ENCODE measurements at regions not wholly inside any gene's neighbourhood (a gene's known extent, or its start where the extent isn't known, plus 50 kb on each side); places are given as distances from the start of the nearest gene placed in this dataset.

DNA sequence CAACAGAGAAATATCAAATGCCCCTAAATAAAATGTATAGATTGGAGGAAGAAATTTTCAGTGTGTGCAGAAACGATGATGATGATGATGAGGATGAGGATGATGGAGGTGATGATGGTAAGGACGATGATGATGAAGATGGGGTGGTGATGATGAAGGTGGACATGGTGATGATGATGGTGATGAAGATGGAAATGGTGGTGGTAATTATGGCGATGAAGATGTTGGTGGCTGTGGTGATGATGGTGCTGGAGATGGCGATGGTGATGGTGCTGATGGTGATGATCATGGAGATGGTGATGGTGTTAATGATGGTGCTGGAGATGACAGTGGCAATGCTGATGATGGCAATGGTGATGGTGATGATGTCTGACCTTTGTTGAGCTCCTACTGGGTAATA is 141.2 kb downstream of the DHX35 start:
- Histone ChIP-seq H3K27ac (no peak overlapping the region), H3K4me3 (no peak overlapping the region), H3K9me3 (no peaks in the 10 kb centered on the region), H3K4me1 (no peaks in the 10 kb centered on the region), H3K36me3 (no peaks in the 10 kb centered on the region), H3K27me3 (no peaks in the 10 kb centered on the region)
- no peak for DNase-seq (ENCODE audit: extremely low spot score in 2 of 2)
- TF ChIP-seq, protein P1, sequence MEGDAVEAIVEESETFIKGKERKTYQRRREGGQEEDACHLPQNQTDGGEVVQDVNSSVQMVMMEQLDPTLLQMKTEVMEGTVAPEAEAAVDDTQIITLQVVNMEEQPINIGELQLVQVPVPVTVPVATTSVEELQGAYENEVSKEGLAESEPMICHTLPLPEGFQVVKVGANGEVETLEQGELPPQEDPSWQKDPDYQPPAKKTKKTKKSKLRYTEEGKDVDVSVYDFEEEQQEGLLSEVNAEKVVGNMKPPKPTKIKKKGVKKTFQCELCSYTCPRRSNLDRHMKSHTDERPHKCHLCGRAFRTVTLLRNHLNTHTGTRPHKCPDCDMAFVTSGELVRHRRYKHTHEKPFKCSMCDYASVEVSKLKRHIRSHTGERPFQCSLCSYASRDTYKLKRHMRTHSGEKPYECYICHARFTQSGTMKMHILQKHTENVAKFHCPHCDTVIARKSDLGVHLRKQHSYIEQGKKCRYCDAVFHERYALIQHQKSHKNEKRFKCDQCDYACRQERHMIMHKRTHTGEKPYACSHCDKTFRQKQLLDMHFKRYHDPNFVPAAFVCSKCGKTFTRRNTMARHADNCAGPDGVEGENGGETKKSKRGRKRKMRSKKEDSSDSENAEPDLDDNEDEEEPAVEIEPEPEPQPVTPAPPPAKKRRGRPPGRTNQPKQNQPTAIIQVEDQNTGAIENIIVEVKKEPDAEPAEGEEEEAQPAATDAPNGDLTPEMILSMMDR (IDR thresholded peaks at IDR 0.05): no peak
- TF ChIP-seq POLR2A (IDR thresholded peaks at IDR 0.05): no peak
- no peak for TF ChIP-seq POLR2AphosphoS5 (IDR thresholded peaks at IDR 0.05; ENCODE audit: insufficient read depth in 1 of 2, low read depth in 1 of 2)
- intact Hi-C loops (cut with DNase I): no loop called here

DNA sequence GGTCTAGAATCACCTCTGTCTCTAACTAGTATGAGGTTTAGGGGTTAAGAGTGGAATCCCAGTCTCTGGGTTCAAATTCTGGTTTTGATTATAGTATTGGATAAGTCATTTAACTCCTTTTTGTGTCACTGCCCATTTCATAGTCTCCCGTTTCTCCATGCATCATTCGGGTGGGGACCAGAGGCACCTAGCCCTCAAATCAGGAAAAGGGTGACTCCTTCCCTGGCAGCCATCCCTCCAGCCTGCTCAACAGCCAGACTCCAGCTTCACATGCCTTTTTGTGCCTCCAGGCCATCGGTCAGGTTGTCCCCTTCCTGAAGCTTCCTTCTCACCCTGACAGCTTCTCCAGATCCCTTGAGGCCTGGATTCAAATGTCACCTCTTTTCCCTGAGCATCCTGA is 139.8 kb downstream of the DHX35 start:
- no peaks in the 10 kb centered on the region for H3K27me3 ChIP-seq

DNA sequence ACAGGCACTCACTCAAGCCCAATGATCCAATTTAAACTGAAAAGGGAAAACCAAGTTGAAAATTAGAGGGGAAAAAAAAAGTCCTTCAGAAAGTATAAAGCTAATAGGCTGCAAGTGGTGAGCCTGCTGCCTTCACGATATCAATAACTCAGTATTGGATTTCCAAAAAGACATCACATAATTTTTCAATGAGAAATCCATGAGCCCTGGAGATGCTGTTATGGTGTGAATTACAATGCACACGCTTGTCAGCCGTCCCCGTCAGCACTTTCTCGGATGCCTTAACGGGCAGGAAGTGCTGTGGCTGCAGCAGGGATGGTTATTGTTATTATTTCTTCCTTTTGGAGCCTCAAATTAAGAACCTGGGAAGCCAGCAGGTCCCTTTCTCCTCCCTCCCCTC is 138.5 kb downstream of the DHX35 start:
- DNase-seq (ENCODE audit: extremely low spot score in 2 of 2): no peak
- TF ChIP-seq POLR2A (IDR thresholded peaks at IDR 0.05) (no peak), POLR2AphosphoS5 (IDR thresholded peaks at IDR 0.05; ENCODE audit: insufficient read depth in 1 of 2, low read depth in 1 of 2) (no peak)
- TF ChIP-seq, protein P1 (IDR thresholded peaks at IDR 0.05): no peak
- Histone ChIP-seq H3K27me3 (no peaks in the 10 kb centered on the region), H3K4me3 (no peak overlapping the region), H3K9me3 (no peaks in the 10 kb centered on the region), H3K36me3 (no peaks in the 10 kb centered on the region), H3K27ac (no peak overlapping the region), H3K4me1 (no peaks in the 10 kb centered on the region)
- intact Hi-C loops (cut with DNase I): no loop called here

More for the DNA sequence above, 139.8 kb downstream of the DHX35 start:
- no peak for DNase-seq (ENCODE audit: extremely low spot score in 2 of 2)
- intact Hi-C loops (cut with DNase I): no loop called here
- Histone ChIP-seq H3K4me1 (no peaks in the 10 kb centered on the region), H3K27ac (no peak overlapping the region), H3K36me3 (no peaks in the 10 kb centered on the region), H3K4me3 (no peak overlapping the region), H3K9me3 (no peaks in the 10 kb centered on the region)
- TF ChIP-seq, protein P1 (IDR thresholded peaks at IDR 0.05): no peak
- TF ChIP-seq POLR2AphosphoS5 (IDR thresholded peaks at IDR 0.05; ENCODE audit: insufficient read depth in 1 of 2, low read depth in 1 of 2): no peak
- TF ChIP-seq POLR2A (IDR thresholded peaks at IDR 0.05): no peak

DNA sequence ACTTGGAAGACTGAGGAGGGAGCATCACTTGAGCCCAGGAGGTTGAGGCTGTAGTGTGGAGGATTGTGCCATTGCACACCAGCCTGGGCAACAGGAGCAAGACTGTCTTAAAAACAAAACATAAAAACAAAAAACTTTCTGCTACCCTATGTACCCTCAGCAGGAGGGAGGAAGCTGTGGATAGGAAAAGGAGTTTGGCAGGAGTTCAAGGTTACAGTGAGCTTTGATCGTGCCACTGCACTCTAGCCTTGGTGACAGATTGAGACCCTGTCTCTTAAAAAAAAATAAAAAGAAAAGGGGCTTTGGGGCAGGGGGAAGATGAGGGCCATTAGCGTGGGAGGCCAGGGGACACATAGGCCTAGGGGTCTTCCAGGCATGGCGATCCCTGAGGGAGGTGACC is 135.7 kb downstream of the DHX35 start:
- TF ChIP-seq, protein P1 (IDR thresholded peaks at IDR 0.05): no peak
- TF ChIP-seq POLR2AphosphoS5 (IDR thresholded peaks at IDR 0.05; ENCODE audit: insufficient read depth in 1 of 2, low read depth in 1 of 2) (no peak), POLR2A (IDR thresholded peaks at IDR 0.05) (no peak)
- DNase-seq (ENCODE audit: extremely low spot score in 2 of 2): no peak
- Histone ChIP-seq H3K27me3 (no peaks in the 10 kb centered on the region), H3K9me3 (no peaks in the 10 kb centered on the region), H3K27ac (no peak overlapping the region), H3K4me1 (no peaks in the 10 kb centered on the region), H3K4me3 (no peak overlapping the region), H3K36me3 (no peaks in the 10 kb centered on the region)
- intact Hi-C loops (cut with DNase I): loop anchor here (5.0 kb wide), 1 partner anchor 1864 kb away; no protein-coding TSS in a partner anchor

DNA sequence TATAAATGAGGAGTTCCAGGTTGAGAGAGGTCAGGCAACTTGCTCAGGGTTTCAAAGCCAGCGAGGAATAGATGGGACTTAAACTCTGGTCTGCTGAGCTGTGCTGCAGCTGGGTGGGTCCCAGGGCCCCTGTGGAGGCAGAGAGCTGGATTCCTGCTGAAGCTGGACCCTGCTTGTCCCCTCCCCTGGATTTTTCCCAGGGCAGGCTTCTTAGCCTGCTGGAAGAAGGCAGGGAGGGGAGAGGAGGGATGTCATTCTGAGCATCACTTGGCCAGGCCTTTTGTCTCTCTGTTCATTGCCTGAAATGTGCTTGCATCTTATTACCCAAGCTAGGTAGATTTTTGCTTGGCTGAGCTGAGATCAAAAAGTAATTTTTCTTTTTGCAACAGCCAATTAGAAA is 133.7 kb downstream of the DHX35 start:
- no peak overlapping the region for H3K27ac ChIP-seq
- H3K4me3 ChIP-seq: no peak overlapping the region
- H3K36me3 ChIP-seq: no peaks in the 10 kb centered on the region
- TF ChIP-seq POLR2AphosphoS5 (IDR thresholded peaks at IDR 0.05; ENCODE audit: insufficient read depth in 1 of 2, low read depth in 1 of 2) (no peak), POLR2A (IDR thresholded peaks at IDR 0.05) (no peak)
- TF ChIP-seq, protein P1 (IDR thresholded peaks at IDR 0.05): no peak
- H3K9me3 ChIP-seq: no peaks in the 10 kb centered on the region
- DNase-seq (ENCODE audit: extremely low spot score in 2 of 2): no peak
- intact Hi-C loops (cut with DNase I): loop anchor here (5.0 kb wide), 1 partner anchor 1866 kb away; no protein-coding TSS in a partner anchor
- no peaks in the 10 kb centered on the region for H3K4me1 ChIP-seq
- H3K27me3 ChIP-seq: no peaks in the 10 kb centered on the region
